ENCODE measurements at regions not wholly inside any gene's neighbourhood (a gene's known extent, or its start where the extent isn't known, plus 50 kb on each side); places are given as distances from the start of the nearest gene placed in this dataset.
"Not testable (repeated sequence)": the region's sequence is repeated elsewhere in the genome, so short reads cannot be mapped to it uniquely, and the experiment has no call there.

DNA sequence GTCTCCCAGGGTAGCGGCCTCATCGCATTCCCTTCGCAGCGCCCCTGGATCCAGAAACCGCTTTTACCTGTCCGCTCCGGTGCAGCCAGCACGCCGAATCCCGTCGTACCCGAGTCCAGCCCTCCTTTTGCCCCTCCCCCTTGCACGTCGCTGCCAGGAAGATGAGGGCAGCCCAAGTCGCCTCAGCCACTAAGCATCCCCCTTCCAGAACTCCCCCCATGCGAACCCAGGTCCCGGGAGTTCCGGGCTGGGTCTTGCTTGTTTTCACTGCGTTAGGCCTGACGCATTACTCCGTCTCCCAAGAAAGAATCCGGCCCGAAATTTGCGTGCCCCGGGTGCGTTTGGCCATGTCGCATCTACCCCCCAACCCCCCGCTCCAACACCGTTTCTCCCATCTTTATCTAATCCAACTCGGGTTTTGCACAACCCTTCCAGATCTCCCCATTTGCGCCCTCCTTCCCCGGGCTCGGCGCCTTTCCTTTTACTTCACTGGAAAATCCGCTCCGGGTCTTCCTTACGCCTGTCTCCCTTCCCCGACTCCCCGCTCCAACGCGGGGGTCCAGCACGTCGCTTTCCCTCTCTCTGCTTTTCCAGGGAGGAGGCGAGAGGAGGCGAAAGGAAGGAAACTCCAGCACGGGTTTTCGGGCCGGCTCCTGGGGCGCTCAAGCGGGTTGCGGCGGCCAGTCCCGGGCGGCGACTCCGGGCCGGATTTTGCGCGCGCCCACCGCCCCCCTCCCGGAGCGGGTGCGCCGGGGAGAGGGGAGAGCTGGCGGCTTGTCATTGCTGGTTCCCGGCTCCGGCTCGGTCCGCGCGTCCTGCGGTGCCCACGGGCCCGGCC is 116.0 kb downstream of the CRLF3 start:
- H3K27ac Mint-ChIP-seq, result peak overlapping the region; percentile 96
- H3K27me3 Mint-ChIP-seq, result peaks cover 17% of the 10 kb centered on the region
- H3K4me1 Mint-ChIP-seq (ENCODE audit: low read depth), result peaks cover 71% of the 10 kb centered on the region
- intact Hi-C loops (cut with micrococcal nuclease); H3K9me3 Mint-ChIP-seq: not testable (repeated sequence)
- H3K4me3 Mint-ChIP-seq, result peak overlapping the region; percentile 92
- H3K36me3 Mint-ChIP-seq (ENCODE audit: low read depth), result peaks cover 30% of the 10 kb centered on the region

GRCh38 chr17:30707724-30708240 is 116.7 kb downstream of the CRLF3 start:
- Mint-ChIP-seq H3K4me1 (ENCODE audit: low read depth) (peaks cover 64% of the 10 kb centered on the region), H3K27ac (peak overlapping the region; percentile 96), H3K36me3 (ENCODE audit: low read depth) (peaks cover 30% of the 10 kb centered on the region), H3K4me3 (peak overlapping the region; percentile 92), H3K27me3 (peaks cover 17% of the 10 kb centered on the region)
- H3K9me3 Mint-ChIP-seq; intact Hi-C loops (cut with micrococcal nuclease): not testable (repeated sequence)

GRCh38 chr17:30706461-30707335 is 117.8 kb downstream of the CRLF3 start:
- peaks cover 17% of the 10 kb centered on the region for H3K27me3 Mint-ChIP-seq
- H3K27ac Mint-ChIP-seq, result peak overlapping the region; percentile 96
- peaks cover 30% of the 10 kb centered on the region for H3K36me3 Mint-ChIP-seq (ENCODE audit: low read depth)
- peaks cover 53% of the 10 kb centered on the region for H3K4me1 Mint-ChIP-seq (ENCODE audit: low read depth)
- intact Hi-C loops (cut with micrococcal nuclease); H3K9me3 Mint-ChIP-seq: not testable (repeated sequence)
- H3K4me3 Mint-ChIP-seq, result peak overlapping the region; percentile 92

DNA sequence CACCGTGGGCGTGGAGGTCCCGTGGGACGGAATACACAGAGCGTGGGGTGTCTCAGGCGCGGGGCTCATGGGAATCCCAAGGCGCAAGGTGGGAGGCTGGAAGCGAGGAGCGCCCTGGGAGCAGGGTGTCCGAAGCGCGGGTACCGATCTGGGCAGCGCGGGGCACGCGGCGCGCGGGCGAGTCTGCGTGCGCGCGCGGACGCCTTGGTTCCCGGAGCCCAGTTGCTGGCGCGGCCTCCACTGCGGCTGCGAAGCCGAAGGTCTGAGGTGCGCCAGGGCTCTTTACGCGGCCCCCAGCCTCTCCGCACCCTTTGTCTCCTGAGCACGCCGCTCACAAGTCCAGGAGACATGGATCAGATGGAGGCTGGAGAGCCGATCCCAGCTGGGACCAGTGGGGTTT is 118.5 kb downstream of the CRLF3 start:
- Mint-ChIP-seq H3K4me3 (peak overlapping the region; percentile 92), H3K27me3 (peaks cover 18% of the 10 kb centered on the region), H3K36me3 (ENCODE audit: low read depth) (peaks cover 28% of the 10 kb centered on the region), H3K4me1 (ENCODE audit: low read depth) (peaks cover 46% of the 10 kb centered on the region), H3K27ac (peak overlapping the region; percentile 96)
- intact Hi-C loops (cut with micrococcal nuclease); H3K9me3 Mint-ChIP-seq: not testable (repeated sequence)

- peaks cover 37% of the 10 kb centered on the region for H3K4me1 Mint-ChIP-seq (ENCODE audit: low read depth)
- peaks cover 5% of the 10 kb centered on the region for H3K36me3 Mint-ChIP-seq (ENCODE audit: low read depth)
- H3K9me3 Mint-ChIP-seq, result no peaks in the 10 kb centered on the region
- peaks cover 40% of the 10 kb centered on the region for H3K27me3 Mint-ChIP-seq
- H3K4me3 Mint-ChIP-seq, result no peak overlapping the region
- no peak overlapping the region for H3K27ac Mint-ChIP-seq
- intact Hi-C loops (cut with micrococcal nuclease), result no loop called here
Observed at GRCh38 chr17:30701498-30701989, 122.9 kb downstream of the CRLF3 start.

DNA sequence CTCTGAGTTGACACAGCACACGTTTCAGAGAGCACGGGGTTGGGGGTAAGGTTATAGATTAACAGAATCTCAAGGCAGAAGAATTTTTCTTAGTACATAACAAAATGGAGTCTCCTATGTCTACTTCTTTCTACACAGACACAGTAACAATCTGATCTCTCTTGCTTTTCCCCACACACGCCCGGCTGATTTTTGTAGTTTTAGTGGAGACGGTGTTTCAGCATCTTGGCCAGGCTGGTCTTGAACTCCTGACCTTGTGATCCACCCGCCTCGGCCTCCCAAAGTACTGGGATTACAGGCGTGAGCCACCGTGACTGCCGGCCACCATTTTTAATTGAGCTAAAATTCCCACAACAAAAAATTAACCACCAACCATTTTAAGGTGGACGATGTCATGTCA is 123.7 kb downstream of the CRLF3 start:
- intact Hi-C loops (cut with micrococcal nuclease); H3K4me3 Mint-ChIP-seq; H3K9me3 Mint-ChIP-seq; H3K27ac Mint-ChIP-seq; H3K36me3 Mint-ChIP-seq (ENCODE audit: low read depth): not testable (repeated sequence)
- peaks cover 38% of the 10 kb centered on the region for H3K27me3 Mint-ChIP-seq
- H3K4me1 Mint-ChIP-seq (ENCODE audit: low read depth), result peaks cover 30% of the 10 kb centered on the region

DNA sequence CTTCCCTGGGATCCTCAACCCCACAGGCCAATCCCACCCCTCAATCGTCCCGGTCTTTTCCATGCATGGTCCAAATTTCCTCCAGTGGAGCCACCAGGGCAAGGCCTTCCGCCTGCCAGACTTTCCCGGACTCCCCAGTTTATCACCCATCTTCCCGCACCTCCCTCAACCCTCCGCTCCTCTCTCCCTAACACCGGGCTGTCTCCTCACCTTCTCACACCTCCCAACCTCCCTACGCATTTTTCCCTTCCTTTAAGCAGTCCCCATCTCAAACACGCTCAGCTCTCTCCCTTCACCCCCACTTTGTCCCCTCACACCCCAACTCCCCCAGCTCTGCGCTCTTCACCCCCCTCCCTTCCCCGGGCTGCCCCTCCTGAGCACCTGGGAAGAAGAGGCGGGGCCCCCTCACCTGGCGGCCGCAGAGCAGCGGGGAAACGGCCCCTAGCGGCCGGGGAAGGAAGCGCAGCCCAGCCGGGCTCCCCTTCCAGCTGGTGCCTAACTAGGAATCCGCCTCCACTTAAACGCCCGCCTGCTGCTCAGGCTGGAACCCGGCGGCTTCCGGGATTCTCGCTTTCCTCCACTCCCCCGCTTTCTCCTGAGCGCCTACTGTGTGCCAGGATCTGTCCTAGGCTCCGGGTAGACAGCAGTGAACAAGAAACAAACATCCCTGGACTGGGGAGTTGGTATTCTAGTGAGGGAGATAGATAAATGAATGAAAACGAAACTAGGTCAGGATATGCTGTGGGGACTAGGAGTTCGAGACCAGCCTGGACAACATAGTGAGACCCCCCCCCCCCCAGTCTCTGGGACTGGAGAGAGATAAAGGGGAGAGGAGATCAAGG is 126.7 kb downstream of the CRLF3 start:
- intact Hi-C loops (cut with micrococcal nuclease); H3K36me3 Mint-ChIP-seq (ENCODE audit: low read depth); H3K9me3 Mint-ChIP-seq: not testable (repeated sequence)
- peak overlapping the region; percentile 39 for H3K27ac Mint-ChIP-seq
- peaks cover 28% of the 10 kb centered on the region for H3K4me1 Mint-ChIP-seq (ENCODE audit: low read depth)
- peak overlapping the region; percentile 78 for H3K4me3 Mint-ChIP-seq
- H3K27me3 Mint-ChIP-seq, result peaks cover 44% of the 10 kb centered on the region

- peaks cover 47% of the 10 kb centered on the region for H3K27me3 Mint-ChIP-seq
- intact Hi-C loops (cut with micrococcal nuclease), result no loop called here
- H3K27ac Mint-ChIP-seq, result no peak overlapping the region
- H3K9me3 Mint-ChIP-seq, result no peaks in the 10 kb centered on the region
- no peaks in the 10 kb centered on the region for H3K36me3 Mint-ChIP-seq (ENCODE audit: low read depth)
- no peak overlapping the region for H3K4me3 Mint-ChIP-seq
- H3K4me1 Mint-ChIP-seq (ENCODE audit: low read depth), result peaks cover 28% of the 10 kb centered on the region
Observed at GRCh38 chr17:30696234-30696633, 128.3 kb downstream of the CRLF3 start.

- H3K36me3 Mint-ChIP-seq (ENCODE audit: low read depth); intact Hi-C loops (cut with micrococcal nuclease); H3K9me3 Mint-ChIP-seq; H3K4me3 Mint-ChIP-seq; H3K27ac Mint-ChIP-seq: not testable (repeated sequence)
- Mint-ChIP-seq H3K4me1 (ENCODE audit: low read depth) (peaks cover 28% of the 10 kb centered on the region), H3K27me3 (peaks cover 45% of the 10 kb centered on the region)
Observed at GRCh38 chr17:30695265-30695811, 129.2 kb downstream of the CRLF3 start.

GRCh38 chr17:30693772-30694171 is 130.7 kb downstream of the CRLF3 start:
- intact Hi-C loops (cut with micrococcal nuclease); H3K36me3 Mint-ChIP-seq (ENCODE audit: low read depth); H3K27ac Mint-ChIP-seq; H3K9me3 Mint-ChIP-seq: not testable (repeated sequence)
- Mint-ChIP-seq H3K4me3 (peak overlapping the region; percentile 39), H3K27me3 (peaks cover 43% of the 10 kb centered on the region), H3K4me1 (ENCODE audit: low read depth) (peaks cover 19% of the 10 kb centered on the region)

GRCh38 chr17:30689266-30690000 is 135.1 kb downstream of the CRLF3 start:
- H3K9me3 Mint-ChIP-seq; intact Hi-C loops (cut with micrococcal nuclease); H3K36me3 Mint-ChIP-seq (ENCODE audit: low read depth); H3K4me3 Mint-ChIP-seq; H3K27ac Mint-ChIP-seq: not testable (repeated sequence)
- Mint-ChIP-seq H3K4me1 (ENCODE audit: low read depth) (peaks cover 17% of the 10 kb centered on the region), H3K27me3 (peaks cover 52% of the 10 kb centered on the region)

DNA sequence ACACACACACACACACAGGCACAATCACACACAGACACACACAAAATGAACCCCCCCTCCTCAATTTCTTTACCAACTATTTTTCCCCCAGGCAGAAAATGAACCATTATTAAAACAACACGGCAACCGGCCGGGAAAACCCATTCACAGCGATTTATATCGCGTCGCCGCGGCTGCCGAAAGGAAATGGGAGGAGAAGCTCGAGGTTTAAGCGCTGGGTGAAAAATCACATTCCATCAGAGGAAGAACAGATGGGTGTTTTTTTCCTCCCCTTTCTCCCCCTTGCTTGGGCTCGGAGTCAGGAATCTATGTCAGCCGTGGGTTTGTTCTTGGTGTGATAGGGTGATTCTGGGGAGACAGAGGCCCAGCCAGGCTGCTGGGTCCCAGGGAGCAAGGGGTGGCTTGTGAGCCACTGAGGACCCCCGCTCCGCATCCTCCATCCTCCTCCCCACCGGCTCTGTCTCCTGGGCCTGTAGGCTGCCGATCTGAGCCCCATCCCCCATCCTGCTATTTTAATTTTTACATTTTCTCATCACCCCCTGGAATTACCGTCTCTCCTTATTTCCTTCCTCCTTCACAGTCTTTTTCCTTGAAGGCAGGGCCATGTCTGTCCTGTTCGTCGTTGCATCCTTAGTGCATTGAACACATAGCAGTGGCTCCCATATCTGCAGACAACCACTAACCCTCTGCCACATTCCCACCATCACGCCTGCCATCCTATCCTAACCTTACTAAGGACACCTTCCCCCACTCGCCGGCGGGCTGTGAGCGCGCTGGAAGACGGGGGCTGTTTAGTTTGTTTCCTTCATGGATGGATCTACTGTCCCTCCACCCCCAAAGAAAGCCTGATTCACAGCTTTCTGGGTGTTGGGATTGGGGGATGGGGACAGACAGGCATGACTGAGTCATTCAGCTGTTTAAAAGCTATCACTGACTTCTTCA is 137.7 kb downstream of the CRLF3 start:
- H3K27ac Mint-ChIP-seq; H3K4me3 Mint-ChIP-seq; intact Hi-C loops (cut with micrococcal nuclease); H3K36me3 Mint-ChIP-seq (ENCODE audit: low read depth): not testable (repeated sequence)
- peaks cover 10% of the 10 kb centered on the region for H3K4me1 Mint-ChIP-seq (ENCODE audit: low read depth)
- peaks cover 12% of the 10 kb centered on the region for H3K9me3 Mint-ChIP-seq
- H3K27me3 Mint-ChIP-seq, result peaks cover 45% of the 10 kb centered on the region
